ENCODE measurements at regions not wholly inside any gene's neighbourhood (a gene's known extent, or its start where the extent isn't known, plus 50 kb on each side); places are given as distances from the start of the nearest gene placed in this dataset.
A peak's percentile ranks its signal among the peaks of the same experiment; 100 is the strongest.

- DNase-seq (ENCODE audit: low spot score) = peak; percentile 58
- Histone ChIP-seq H3K36me3 (no peaks in the 10 kb centered on the region), H3K9me3 (no peaks in the 10 kb centered on the region), H3K27ac (no peak overlapping the region), H3K4me1 (peaks cover 0 to 31% of the 10 kb centered on the region in 2 donors), H3K27me3 (peaks cover 0 to 3% of the 10 kb centered on the region in 2 donors), H3K4me3 (no peak overlapping the region)
- peak in 1 of 2 donors; percentile 26 for TF ChIP-seq CTCF (IDR thresholded peaks at IDR 0.05)
Observed at GRCh38 chr17:64773836-64774761, 112.0 kb upstream of the SMURF2 start.

- TF ChIP-seq CTCF (IDR thresholded peaks at IDR 0.05) = no peak
- no peaks in the 10 kb centered on the region for H3K36me3 ChIP-seq
- DNase-seq (ENCODE audit: low spot score) = peak; percentile 34
- no peak overlapping the region for H3K4me3 ChIP-seq
- no peaks in the 10 kb centered on the region for H3K27me3 ChIP-seq
- no peaks in the 10 kb centered on the region for H3K9me3 ChIP-seq
- H3K4me1 ChIP-seq = peaks cover 0 to 26% of the 10 kb centered on the region in 2 donors
- no peak overlapping the region for H3K27ac ChIP-seq
Observed at GRCh38 chr17:64773386-64773835, 111.3 kb upstream of the SMURF2 start.

- no peak overlapping the region for H3K4me3 ChIP-seq
- no peak for DNase-seq (ENCODE audit: low spot score)
- H3K27ac ChIP-seq = no peak overlapping the region
- H3K27me3 ChIP-seq = no peaks in the 10 kb centered on the region
- H3K4me1 ChIP-seq = peaks cover 0 to 20% of the 10 kb centered on the region in 2 donors
- H3K36me3 ChIP-seq = no peaks in the 10 kb centered on the region
- H3K9me3 ChIP-seq = no peaks in the 10 kb centered on the region
- no peak for TF ChIP-seq CTCF (IDR thresholded peaks at IDR 0.05)
Observed at GRCh38 chr17:64772845-64773299, 110.8 kb upstream of the SMURF2 start.

GRCh38 chr17:64771980-64772844 lies 110.1 kb upstream of the SMURF2 start:
- H3K9me3 ChIP-seq = no peaks in the 10 kb centered on the region
- no peak overlapping the region for H3K27ac ChIP-seq
- peak; percentile 7 for DNase-seq (ENCODE audit: low spot score)
- no peaks in the 10 kb centered on the region for H3K27me3 ChIP-seq
- no peak for TF ChIP-seq CTCF (IDR thresholded peaks at IDR 0.05)
- no peaks in the 10 kb centered on the region for H3K36me3 ChIP-seq
- H3K4me1 ChIP-seq = peaks cover 0 to 14% of the 10 kb centered on the region in 2 donors
- H3K4me3 ChIP-seq = no peak overlapping the region

GRCh38 chr17:64769712-64770111 lies 107.6 kb upstream of the SMURF2 start:
- no peaks in the 10 kb centered on the region for H3K36me3 ChIP-seq
- no peak for DNase-seq (ENCODE audit: low spot score)
- TF ChIP-seq CTCF (IDR thresholded peaks at IDR 0.05) = no peak

More at GRCh38 chr17:64769712-64770111, 107.6 kb upstream of the SMURF2 start:
- no peaks in the 10 kb centered on the region for H3K27me3 ChIP-seq
- H3K4me1 ChIP-seq = no peaks in the 10 kb centered on the region
- H3K4me3 ChIP-seq = no peak overlapping the region
- no peak overlapping the region for H3K27ac ChIP-seq
- no peaks in the 10 kb centered on the region for H3K9me3 ChIP-seq

Measured in right atrium auricular region (tissue), 2 donors.